H1 (cell line): ENCODE measurements at regions not wholly inside any gene's neighbourhood (a gene's known extent, or its start where the extent isn't known, plus 50 kb on each side); places are given as distances from the start of the nearest gene placed in this dataset.

Source experiments
- ASH2L ChIP-seq: fragments of 200-600, 300-600 bp; sonication (generic); IDR thresholded peaks from one replicate; pipeline ENCODE4 v1.7.1; 2017; ENCODE audit warnings: low read length
- CHD7 ChIP-seq: fragments of 300-600 bp; sonication (generic); IDR thresholded peaks from 2 replicates; pipeline ENCODE4 v1.7.1; 2012; ENCODE audit warnings: low read length, moderate library complexity, mild to moderate bottlenecking, inconsistent platforms; ENCODE audit not compliant: insufficient replicate concordance
- CREB1 ChIP-seq: IDR thresholded peaks from 2 replicates; pipeline ENCODE4 v1.6.1; 2012; ENCODE audit warnings: inconsistent platforms
- KDM5A ChIP-seq: fragments of 200-600 bp; IDR thresholded peaks from 2 replicates; pipeline ENCODE4 v1.7.1; 2012; ENCODE audit warnings: mild to moderate bottlenecking, low read length, inconsistent platforms, mixed read lengths
- NANOG ChIP-seq: IDR thresholded peaks from 2 replicates; pipeline ENCODE4 v1.6.1; 2011; ENCODE audit warnings: low read length, low read depth, mild to moderate bottlenecking, inconsistent platforms; ENCODE audit not compliant: insufficient read depth, poor library complexity, severe bottlenecking
- NRF1 ChIP-seq: IDR thresholded peaks from 2 replicates; pipeline ENCODE4 v1.6.1; 2011; ENCODE audit warnings: mild to moderate bottlenecking, low read depth, low read length, improper control_type of control experiment
- USF2 ChIP-seq: IDR thresholded peaks from 2 replicates; pipeline ENCODE4 v1.6.1; 2011; ENCODE audit warnings: low read length, improper control_type of control experiment

- no peak for TF ChIP-seq CHD7
- no peak for TF ChIP-seq CREB1
- no peak for TF ChIP-seq NANOG
- TF ChIP-seq NRF1: no peak
- no peak for TF ChIP-seq KDM5A
- no peak for TF ChIP-seq ASH2L
- TF ChIP-seq USF2: no peak
- TF ChIP-seq, all 59 proteins: peak for 0
These were observed 286.7 kb upstream of the TENM3 start (continued) for GRCh38 chr4:181956512-181956911.
